Effector memory CD4-positive, alpha-beta T cell (primary cell): ENCODE measurements at regions not wholly inside any gene's neighbourhood (a gene's known extent, or its start where the extent isn't known, plus 50 kb on each side); places are given as distances from the start of the nearest gene placed in this dataset.

Experiments used
- DNase-seq, 3 donors: peaks; one replicate each; pipeline ENCODE4 v3.0.0-alpha.2; 2020
- H3K27ac ChIP-seq: 2 replicates; pipeline ENCODE4 v1.7.0; 2013; ENCODE audit warnings: mild to moderate bottlenecking, low read length, moderate library complexity; ENCODE audit not compliant: insufficient read depth, poor library complexity, severe bottlenecking
- H3K27me3 ChIP-seq: replicated peaks from 2 replicates; pipeline ENCODE4 v1.7.0; 2013; ENCODE audit warnings: mild to moderate bottlenecking, low read length; ENCODE audit not compliant: insufficient read depth, control insufficient read depth, poor library complexity, severe bottlenecking
- H3K36me3 ChIP-seq: 2 replicates; pipeline ENCODE4 v1.7.0; 2013; ENCODE audit warnings: mild to moderate bottlenecking, low read length, moderate library complexity; ENCODE audit not compliant: control insufficient read depth, insufficient read depth
- H3K4me1 ChIP-seq: 2 replicates; pipeline ENCODE4 v1.7.0; 2013; ENCODE audit warnings: low read length, mild to moderate bottlenecking; ENCODE audit not compliant: control insufficient read depth, insufficient read depth, poor library complexity, severe bottlenecking
- H3K4me3 ChIP-seq: 2 replicates; pipeline ENCODE4 v1.7.0; 2013; ENCODE audit warnings: low read length, low read depth, mild to moderate bottlenecking; ENCODE audit not compliant: insufficient read depth, poor library complexity, severe bottlenecking
- H3K9me3 ChIP-seq: 2 replicates; pipeline ENCODE4 v1.7.0; 2013; ENCODE audit warnings: mild to moderate bottlenecking, low read length, moderate library complexity; ENCODE audit not compliant: control insufficient read depth

DNA sequence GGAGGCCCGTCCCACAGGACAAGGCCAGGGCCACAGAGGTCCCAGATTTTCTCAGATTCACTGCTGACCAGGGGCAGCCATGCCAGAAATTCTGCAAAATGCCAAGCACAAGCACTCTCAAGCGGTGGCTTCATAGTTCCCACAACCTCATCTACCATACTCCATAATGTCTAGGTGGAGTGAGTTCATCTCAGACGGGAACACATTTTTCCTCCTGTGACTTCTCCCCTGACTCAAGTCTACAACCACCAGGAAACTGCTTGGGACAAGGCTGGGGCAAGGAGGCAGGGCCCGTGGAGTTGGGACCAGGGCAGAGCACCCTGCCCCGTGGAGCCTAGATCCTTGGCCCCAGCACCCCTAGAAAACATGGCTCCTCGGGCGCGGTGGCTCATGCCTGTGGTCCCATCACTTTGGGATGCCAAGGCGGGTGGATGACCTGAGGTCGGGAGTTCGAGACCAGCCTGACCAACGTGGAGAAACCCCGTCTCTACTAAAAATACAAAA lies 150.7 kb upstream of the HAAO start:
- Histone ChIP-seq H3K4me3 (no peak overlapping the region), H3K27ac (no peak overlapping the region), H3K9me3 (no peaks in the 10 kb centered on the region), H3K27me3 (no peaks in the 10 kb centered on the region), H3K36me3 (no peaks in the 10 kb centered on the region), H3K4me1 (no peaks in the 10 kb centered on the region)
- no peak for DNase-seq

- H3K4me3 ChIP-seq, result no peak overlapping the region
- H3K4me1 ChIP-seq, result no peaks in the 10 kb centered on the region
- DNase-seq, result no peak
- no peaks in the 10 kb centered on the region for H3K9me3 ChIP-seq
- H3K27me3 ChIP-seq, result no peaks in the 10 kb centered on the region
- no peak overlapping the region for H3K27ac ChIP-seq
- H3K36me3 ChIP-seq, result no peaks in the 10 kb centered on the region
Measured at GRCh38 chr2:42942214-42942989, 150.0 kb upstream of the HAAO start.

DNA sequence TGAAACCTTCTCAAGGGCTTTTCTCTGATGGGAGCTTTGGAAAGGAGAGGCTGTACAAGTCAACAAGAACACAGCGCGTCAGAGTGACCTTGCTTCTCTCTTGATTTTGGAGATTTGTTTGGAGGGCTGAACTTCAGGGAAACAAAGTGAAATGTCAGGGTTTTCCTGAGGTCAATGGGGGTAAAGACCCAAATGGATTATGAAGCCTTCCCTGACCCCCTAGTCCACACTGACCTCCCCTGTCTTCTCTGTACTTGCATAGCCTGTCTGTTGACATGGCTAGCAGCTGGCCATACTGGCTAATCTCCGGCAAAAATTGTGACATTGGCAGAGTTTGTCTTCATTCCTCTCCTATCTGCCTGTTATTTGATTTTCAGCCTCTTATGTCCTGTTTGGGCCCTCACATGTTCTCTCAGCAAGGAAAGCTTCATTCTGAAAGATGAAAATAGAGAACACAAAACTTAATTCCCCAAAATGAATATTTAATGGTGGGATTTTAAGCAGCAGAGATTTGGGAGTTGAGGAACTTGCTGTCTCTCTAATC lies 149.3 kb upstream of the HAAO start:
- Histone ChIP-seq H3K27ac (no peak overlapping the region), H3K9me3 (no peaks in the 10 kb centered on the region), H3K4me1 (no peaks in the 10 kb centered on the region), H3K4me3 (no peak overlapping the region), H3K36me3 (no peaks in the 10 kb centered on the region), H3K27me3 (no peaks in the 10 kb centered on the region)
- DNase-seq, result no peak

GRCh38 chr2:42939411-42940206 lies 147.2 kb upstream of the HAAO start:
- Histone ChIP-seq H3K27ac (no peak overlapping the region), H3K9me3 (no peaks in the 10 kb centered on the region), H3K4me3 (no peak overlapping the region), H3K27me3 (no peaks in the 10 kb centered on the region), H3K36me3 (no peaks in the 10 kb centered on the region), H3K4me1 (no peaks in the 10 kb centered on the region)
- DNase-seq, result no peak

GRCh38 chr2:42938671-42939370 lies 146.4 kb upstream of the HAAO start:
- Histone ChIP-seq H3K4me3 (no peak overlapping the region), H3K4me1 (no peaks in the 10 kb centered on the region), H3K27ac (no peak overlapping the region), H3K27me3 (no peaks in the 10 kb centered on the region), H3K36me3 (no peaks in the 10 kb centered on the region), H3K9me3 (no peaks in the 10 kb centered on the region)
- DNase-seq, result no peak

DNA sequence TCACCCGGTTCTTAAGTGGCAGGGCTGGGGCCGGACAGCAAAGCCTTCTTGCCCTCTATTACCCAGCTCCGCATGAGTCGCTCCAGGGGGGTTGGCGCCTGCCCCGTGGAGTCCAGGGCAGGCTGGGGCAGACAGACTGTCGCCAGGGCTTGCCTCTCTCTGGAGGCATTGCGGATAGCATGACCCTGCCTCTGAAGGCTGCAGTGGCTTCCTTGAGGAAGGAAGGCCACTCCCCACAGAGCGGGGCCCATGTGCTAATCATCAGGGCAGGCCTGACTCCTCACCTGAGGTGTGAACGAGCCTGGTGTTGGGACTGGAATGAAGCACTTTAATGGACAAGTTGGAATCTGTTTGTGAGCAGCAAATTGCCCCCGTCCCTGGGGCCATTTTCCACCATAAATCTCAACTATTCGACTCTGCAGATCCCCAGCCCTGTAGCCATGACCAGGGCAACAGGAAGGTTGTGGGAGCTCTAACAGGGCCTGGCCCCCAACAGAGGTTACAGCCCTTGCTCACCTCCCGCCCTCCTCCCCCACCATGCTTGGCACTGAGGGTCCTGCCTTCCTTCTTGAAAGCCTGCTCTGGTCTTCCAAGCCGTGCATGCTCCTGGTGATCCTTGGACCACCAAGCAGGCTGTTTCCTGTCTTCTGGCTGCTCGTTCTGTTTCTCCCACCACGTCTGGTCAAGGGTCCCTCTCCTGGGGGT lies 144.9 kb upstream of the HAAO start:
- H3K27me3 ChIP-seq, result no peaks in the 10 kb centered on the region
- no peaks in the 10 kb centered on the region for H3K4me1 ChIP-seq
- H3K4me3 ChIP-seq, result no peak overlapping the region
- H3K27ac ChIP-seq, result no peak overlapping the region
- no peaks in the 10 kb centered on the region for H3K9me3 ChIP-seq
- DNase-seq, result no peak
- no peaks in the 10 kb centered on the region for H3K36me3 ChIP-seq

DNA sequence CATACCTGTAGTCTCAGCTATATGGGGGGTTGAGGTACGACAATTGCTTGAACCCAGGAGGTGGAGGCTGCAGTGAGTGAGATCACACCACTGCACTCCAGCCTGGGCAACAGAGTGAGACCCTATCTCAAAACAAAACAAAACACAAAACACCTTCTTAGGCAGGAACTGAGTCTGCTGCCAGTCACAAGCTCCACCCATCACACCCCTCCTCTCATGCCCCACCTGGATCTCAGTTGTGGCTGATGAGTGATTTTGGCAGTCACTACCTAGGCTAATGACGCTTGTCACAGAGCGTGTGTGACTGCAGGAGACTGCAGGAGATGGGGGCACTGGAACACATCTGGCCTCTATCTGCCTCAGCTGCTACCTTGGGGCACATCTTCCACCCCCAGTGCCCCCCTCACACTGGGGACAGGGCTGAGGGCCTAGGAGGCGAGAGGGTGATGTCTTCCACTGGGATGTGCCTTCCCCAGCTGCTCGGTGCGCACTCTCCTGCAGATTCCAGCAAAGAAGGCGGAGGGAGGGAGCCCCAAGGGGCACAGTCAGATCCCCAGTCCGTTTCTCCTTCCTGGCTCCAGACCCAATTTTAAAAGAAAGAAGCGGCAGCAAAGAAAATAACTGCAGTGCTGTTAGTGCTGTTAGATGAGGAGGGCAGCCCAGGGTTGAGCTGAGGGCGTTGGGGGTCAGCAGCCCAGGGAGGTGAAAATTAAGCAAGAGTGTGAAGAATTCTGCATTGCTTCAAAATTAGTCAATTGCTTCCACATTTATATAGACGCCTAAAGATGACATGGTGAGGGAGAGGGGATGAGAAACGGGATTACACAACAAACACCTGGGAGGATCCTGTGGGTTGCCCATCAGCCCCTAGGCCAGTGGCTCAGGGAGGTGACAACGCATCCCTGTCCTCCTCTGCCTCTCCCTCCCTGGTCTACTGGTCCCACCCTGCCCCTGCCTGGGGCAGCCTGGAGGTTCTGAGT lies 143.6 kb upstream of the HAAO start:
- Histone ChIP-seq H3K4me3 (no peak overlapping the region), H3K36me3 (no peaks in the 10 kb centered on the region), H3K4me1 (no peaks in the 10 kb centered on the region), H3K9me3 (no peaks in the 10 kb centered on the region), H3K27me3 (no peaks in the 10 kb centered on the region), H3K27ac (no peak overlapping the region)
- DNase-seq, result no peak

- Histone ChIP-seq H3K9me3 (no peaks in the 10 kb centered on the region), H3K36me3 (no peaks in the 10 kb centered on the region), H3K4me1 (no peaks in the 10 kb centered on the region), H3K27ac (no peak overlapping the region), H3K4me3 (no peak overlapping the region), H3K27me3 (no peaks in the 10 kb centered on the region)
- DNase-seq, result no peak
Measured at GRCh38 chr2:42934580-42935186, 142.3 kb upstream of the HAAO start.
